Stimulated activated CD8-positive, alpha-beta memory T cell treated with anti-CD3 and anti-CD28 coated beads, Interleukin-4, amount 100 ng/mL, for 4 hours (primary cell): ENCODE measurements at regions not wholly inside any gene's neighbourhood (a gene's known extent, or its start where the extent isn't known, plus 50 kb on each side); places are given as distances from the start of the nearest gene placed in this dataset.

Source experiments
- DNase-seq, 2 donors: peaks; one replicate each; pipeline ENCODE4 v3.0.0-alpha.2; 2020; ENCODE audit warnings: low read depth in 2 of 2, low spot score in 1 of 2

GRCh38 chr7:136665878-136666509 lies 202.5 kb upstream of the CHRM2 start:
- DNase-seq, result no peak

- DNase-seq, result no peak
These were observed 203.9 kb upstream of the CHRM2 start for GRCh38 chr7:136664537-136664936.

GRCh38 chr7:136657482-136657921 lies 210.9 kb upstream of the CHRM2 start:
- no peak for DNase-seq

- DNase-seq, result no peak
These were observed 211.9 kb upstream of the CHRM2 start for GRCh38 chr7:136656516-136656915.

GRCh38 chr7:136655414-136655813 lies 213.0 kb upstream of the CHRM2 start:
- DNase-seq, result no peak

GRCh38 chr7:136654406-136654805 lies 214.0 kb upstream of the CHRM2 start:
- DNase-seq, result no peak

GRCh38 chr7:136652635-136653370 lies 215.6 kb upstream of the CHRM2 start:
- no peak for DNase-seq

- DNase-seq, result no peak
These were observed 227.5 kb upstream of the CHRM2 start for GRCh38 chr7:136640977-136641376.

- no peak for DNase-seq
These were observed 230.6 kb upstream of the CHRM2 start for GRCh38 chr7:136637813-136638212.

- DNase-seq, result no peak
These were observed 232.7 kb upstream of the CHRM2 start for GRCh38 chr7:136635751-136636150.

- DNase-seq, result no peak
These were observed 249.6 kb upstream of the CHRM2 start for GRCh38 chr7:136618818-136619217.

- DNase-seq, result no peak
These were observed 251.3 kb upstream of the CHRM2 start for GRCh38 chr7:136617176-136617575.

- no peak for DNase-seq
These were observed 262.7 kb upstream of the CHRM2 start for GRCh38 chr7:136605532-136606329.

GRCh38 chr7:136601772-136602171 lies 266.7 kb upstream of the CHRM2 start:
- DNase-seq, result no peak

- DNase-seq, result no peak
These were observed 268.0 kb upstream of the CHRM2 start for GRCh38 chr7:136600475-136600874.

- DNase-seq, result no peak
These were observed 273.7 kb upstream of the CHRM2 start for GRCh38 chr7:136594739-136595144.

GRCh38 chr7:136588216-136588615 lies 280.2 kb upstream of the CHRM2 start:
- no peak for DNase-seq

GRCh38 chr7:136585954-136586670 lies 282.3 kb upstream of the CHRM2 start:
- DNase-seq, result no peak

GRCh38 chr7:136566491-136566890 lies 302.0 kb upstream of the CHRM2 start:
- no peak for DNase-seq

GRCh38 chr7:136555933-136556332 lies 312.5 kb upstream of the CHRM2 start:
- no peak for DNase-seq

GRCh38 chr7:136551618-136552017 lies 316.8 kb upstream of the CHRM2 start:
- no peak for DNase-seq
